Epidermal melanocyte (primary cell): ENCODE measurements at regions not wholly inside any gene's neighbourhood (a gene's known extent, or its start where the extent isn't known, plus 50 kb on each side); places are given as distances from the start of the nearest gene placed in this dataset.
A peak's percentile ranks its signal among the peaks of the same experiment; 100 is the strongest.

Source experiments
- DNase-seq: peaks from one replicate; pipeline ENCODE4 v3.0.0; 2011; ENCODE audit warnings: low spot score; ENCODE audit not compliant: insufficient read length

- no peak for DNase-seq
Measured at GRCh38 chr5:174844971-174845370, 120.6 kb downstream of the MSX2 start.

DNA sequence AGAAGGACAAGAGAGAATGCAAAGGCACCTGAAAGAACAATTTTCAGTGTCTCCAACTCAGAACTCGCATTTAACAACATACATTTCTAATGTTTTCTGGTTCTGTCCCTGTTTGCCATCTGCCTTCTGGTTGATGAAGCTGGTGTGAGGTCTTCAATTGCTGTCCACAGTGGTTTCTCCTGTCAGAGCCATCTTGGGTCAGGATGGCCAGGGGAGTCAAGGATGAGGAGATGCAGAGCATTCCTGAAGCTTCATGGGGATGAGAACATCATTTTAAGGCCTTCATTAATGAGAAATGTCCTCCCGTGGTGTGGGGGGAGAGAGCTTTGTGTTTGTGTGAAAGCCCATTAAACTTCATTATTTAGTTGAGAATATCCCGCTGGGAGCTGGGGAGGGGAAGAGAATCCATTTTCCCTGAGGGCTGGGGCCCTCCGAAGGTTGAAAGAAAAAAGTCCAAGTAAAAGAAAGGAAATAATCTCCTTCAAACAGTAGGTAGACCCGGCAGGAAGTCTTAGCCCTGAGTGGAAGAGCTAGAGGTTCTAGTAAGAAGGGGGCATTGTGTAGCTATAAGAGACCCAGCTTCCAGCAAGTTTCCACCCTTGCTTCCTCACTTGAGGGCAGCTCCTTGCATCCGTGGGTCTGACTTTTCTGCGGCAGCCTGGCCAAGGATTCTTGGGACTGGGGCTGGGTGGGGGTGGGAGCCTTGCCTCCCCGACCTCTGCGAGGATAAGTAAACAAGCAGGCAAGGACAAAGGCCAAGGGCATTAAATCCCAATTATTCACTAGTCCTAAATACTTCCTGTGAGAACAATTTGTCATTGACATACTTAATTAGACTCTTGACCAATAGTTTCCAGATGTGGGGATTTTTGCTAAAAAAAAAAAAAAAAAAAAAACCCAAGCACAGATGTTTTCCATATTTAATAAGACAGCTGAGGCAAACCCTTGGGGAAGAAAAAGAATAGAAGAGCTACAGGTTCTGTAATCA lies 119.2 kb downstream of the MSX2 start:
- no peak for DNase-seq

GRCh38 chr5:174840435-174840834 lies 116.1 kb downstream of the MSX2 start:
- DNase-seq = no peak

DNA sequence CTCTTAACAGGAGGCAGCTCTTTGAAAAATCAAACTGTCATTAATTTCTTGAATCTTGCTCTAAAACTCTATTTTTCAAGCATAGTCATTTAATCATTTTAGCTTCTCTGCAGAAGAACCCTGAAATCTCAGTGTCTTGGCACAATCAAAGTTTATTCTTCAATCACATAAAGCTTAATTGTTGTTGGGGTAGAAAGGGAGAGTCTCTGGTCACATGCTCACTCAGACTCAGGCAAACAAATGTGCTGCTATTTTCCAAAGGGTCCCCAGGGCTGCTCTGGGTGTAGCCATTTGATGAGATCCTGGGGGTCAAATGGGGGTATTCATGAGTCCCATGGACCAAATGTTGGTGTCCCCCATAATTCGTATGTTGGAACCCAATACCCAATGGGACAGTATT lies 114.8 kb downstream of the MSX2 start:
- no peak for DNase-seq

GRCh38 chr5:174837919-174838902 lies 113.8 kb downstream of the MSX2 start:
- DNase-seq = peak; percentile 45

DNA sequence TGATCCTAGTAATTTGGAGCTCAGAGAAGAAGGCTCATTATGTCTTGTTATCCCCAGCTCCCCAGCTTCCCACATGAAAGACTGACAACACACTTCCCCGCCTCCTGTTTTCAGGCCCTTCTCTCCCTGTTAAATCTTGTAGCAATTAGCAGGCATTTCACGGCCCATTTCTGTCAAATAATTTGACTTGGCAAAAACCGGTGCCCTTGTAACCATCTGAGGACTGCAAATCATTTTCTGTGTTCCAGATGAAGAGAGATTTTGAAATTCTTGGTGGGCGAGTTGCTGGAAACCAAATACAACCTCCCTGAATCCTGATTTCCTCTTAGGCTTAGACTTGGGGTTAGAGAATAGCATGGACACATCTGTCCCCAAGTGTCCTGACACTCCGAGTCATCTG lies 109.7 kb downstream of the MSX2 start:
- DNase-seq = no peak

- DNase-seq = no peak
Measured at GRCh38 chr5:174832811-174833210, 108.4 kb downstream of the MSX2 start.

DNA sequence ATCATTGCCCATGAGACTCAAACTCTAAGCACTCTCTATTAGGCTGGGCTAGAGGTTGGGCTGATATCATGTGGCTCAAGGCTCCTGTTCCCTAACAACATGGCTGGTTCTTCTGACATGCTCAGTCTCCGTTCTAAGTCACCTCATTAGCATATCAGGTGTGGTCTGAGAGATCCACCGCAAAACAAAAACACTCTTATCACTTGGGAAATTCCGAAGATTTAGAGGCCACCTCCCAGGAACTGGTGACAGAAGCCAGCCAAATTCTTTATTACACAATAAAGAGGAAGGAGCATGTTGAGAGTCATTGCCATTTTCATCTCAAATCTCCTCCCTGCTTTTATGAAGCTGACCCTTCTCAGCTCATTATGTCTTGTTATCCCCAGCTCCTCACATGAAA lies 107.6 kb downstream of the MSX2 start:
- no peak for DNase-seq

- no peak for DNase-seq
Measured at GRCh38 chr5:174831031-174831660, 106.8 kb downstream of the MSX2 start.

DNA sequence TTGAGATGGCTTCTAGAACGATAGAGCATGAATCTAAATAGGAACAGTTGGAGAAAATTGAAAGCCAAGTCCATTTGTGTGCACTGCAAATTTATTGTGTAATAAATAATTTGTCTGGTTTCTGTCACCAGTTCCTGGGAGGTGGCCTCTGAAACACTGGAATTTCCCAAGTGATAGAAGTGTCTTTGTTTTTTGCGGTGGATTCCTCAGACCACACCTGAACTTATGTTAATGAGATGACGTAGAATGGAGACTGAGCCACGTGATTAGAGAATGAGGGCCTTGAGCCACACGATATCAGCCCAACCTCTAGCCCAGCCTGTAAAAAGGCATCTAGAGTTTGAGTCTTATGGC lies 105.1 kb downstream of the MSX2 start:
- no peak for DNase-seq

DNA sequence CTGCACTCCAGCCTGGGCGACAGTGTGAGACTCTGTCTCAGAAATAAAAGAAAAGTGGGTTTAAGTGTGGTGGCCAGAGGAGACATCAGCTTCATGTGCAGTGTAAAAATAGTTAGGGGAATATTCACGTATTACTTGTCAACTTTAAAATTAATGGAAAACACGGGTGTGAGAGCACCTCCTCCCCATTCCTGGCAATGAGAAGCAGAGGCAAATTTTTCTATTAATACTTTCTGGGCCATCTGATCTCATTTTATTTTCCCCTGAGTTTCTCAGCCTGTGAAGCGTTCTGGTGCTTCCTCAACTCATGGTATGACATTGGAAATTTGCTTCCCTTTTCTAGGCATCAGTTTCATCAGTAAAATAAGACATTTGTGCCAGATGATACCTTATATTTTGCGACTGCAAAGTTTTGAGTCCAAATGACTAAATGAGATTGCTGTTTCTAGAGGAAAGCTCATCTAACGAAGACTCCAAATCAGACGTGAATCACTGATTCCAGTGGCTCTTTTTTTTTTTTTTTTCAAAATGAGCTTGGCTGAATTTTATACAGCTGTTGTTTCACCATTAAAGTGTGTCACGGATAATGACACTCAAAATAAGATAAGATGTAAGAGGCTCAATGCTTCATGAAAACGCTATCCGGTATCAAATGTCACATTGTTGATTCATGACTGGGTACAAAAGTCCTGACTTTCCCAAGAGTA lies 104.6 kb downstream of the MSX2 start:
- no peak for DNase-seq

- DNase-seq = no peak
Measured at GRCh38 chr5:174827558-174827957, 103.2 kb downstream of the MSX2 start.

DNA sequence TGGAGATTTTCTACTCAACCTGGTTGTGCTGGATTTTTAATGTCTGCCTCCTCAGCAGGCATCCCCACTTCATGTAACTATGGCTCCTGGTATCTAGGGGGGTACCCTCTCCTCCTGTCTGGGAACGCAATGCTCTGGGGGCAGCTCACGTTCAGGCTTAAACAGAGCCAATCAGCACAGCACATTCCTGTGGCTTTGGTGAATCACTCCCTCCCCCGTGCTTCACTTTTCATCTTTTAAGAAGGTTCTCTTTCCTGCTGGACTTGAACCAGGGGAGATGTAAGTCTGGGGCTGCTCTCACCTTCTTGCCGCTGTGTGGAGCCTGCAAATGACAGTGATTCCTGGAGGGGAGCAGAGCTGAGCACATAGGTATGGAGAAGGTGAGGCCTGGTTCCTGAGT lies 101.2 kb downstream of the MSX2 start:
- no peak for DNase-seq

GRCh38 chr5:174818430-174818829 lies 94.0 kb downstream of the MSX2 start:
- DNase-seq = no peak

- DNase-seq = no peak
Measured at GRCh38 chr5:174817610-174818009, 93.2 kb downstream of the MSX2 start.

DNA sequence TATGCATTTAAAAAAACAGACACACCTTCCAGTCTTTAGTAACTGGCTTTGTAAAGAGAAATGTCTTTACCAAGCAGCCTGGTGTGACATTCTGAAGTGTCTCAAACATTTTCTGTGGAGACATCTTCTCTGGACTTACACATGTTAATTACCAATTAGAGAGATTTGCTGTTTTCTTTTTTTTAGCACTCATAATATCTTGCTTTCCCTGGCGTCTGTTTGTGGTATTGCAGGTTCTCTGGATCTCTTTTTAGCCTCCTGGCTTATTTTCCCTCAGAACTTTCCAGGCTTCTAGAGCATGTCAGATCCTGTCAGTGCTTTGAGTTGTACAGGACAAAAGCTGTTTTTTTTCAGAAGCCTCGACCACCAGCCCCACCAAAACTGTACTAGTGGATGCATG lies 92.5 kb downstream of the MSX2 start:
- DNase-seq = no peak

DNA sequence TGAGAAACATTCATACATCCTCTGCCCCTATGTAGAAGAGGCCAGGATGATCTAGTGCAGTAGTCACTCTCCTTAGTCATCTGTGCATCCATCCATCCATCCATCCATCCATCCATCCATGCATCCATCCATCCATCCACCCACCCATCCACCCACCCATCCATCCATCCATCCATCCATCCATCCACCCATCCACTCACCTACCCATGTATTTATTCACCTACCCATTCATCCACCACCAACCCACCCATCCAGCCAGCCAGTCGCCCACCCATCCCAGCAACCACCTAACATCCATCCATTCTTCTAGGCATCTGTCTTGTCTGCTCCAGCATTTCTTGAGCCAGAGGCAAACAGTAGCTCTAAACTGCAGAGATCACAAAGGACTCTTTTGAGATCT lies 87.1 kb downstream of the MSX2 start:
- no peak for DNase-seq

- no peak for DNase-seq
Measured at GRCh38 chr5:174810796-174811195, 86.4 kb downstream of the MSX2 start.

DNA sequence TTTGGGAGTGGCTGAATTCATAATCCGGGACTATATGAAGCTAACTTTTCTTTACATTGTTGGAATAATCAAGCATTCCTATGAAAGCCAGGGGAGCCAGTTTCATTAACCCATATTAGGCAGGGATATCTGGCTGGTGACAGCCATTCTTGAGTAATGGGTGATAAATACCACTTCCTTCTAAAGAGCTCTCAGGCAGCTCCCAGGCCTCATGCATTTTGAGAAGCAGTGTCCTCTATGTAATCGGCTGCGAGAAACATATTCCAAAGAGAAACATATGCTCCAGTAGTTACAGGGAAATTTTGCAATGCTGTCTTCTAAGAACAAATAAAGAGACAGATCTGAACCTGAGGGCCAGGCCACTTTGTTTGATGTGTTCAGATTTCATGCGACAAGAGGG lies 83.1 kb downstream of the MSX2 start:
- no peak for DNase-seq

GRCh38 chr5:174806729-174807128 lies 82.3 kb downstream of the MSX2 start:
- no peak for DNase-seq

- no peak for DNase-seq
Measured at GRCh38 chr5:174801798-174802197, 77.4 kb downstream of the MSX2 start.
